ENCODE measurements at regions not wholly inside any gene's neighbourhood (a gene's known extent, or its start where the extent isn't known, plus 50 kb on each side); places are given as distances from the start of the nearest gene placed in this dataset.

DNA sequence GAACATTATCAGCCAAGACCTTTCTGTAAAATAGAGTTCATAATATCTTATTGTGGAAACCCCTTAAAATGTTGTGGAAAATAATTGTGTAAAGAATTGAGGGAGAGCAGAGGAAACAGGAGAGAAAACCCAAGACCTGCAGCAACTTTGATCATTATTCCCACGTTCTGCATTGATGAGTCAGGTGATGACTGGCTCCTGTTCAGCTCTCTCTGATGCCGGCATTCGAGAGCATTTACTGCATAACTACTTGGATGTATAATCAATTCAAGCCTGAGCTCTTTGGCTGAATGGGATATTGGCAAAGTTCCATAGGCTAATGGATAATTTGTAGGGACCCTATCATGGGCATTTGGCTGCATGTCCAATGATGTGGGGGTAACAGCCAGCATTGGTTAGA lies 176.3 kb upstream of the ARID2 start:
- no peak for DNase-seq

DNA sequence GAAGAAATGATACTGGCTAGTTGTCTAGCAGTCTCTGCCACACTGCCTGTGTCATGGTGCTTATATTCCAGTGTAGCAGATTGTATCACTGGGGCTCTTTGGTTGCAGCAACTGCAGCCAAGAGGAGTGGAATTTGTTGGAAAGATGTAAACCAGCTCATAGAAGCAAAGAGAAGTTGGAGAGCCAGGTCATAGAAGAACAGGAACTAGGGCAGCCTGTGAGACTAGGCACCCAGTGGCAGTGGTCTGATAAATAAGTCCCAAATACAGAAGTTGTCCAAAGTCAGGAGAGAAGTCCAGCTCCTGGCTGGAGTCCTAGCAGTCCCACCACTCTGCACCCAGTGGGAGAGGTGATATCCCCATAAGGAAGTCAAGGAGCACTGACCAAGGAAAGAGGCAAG lies 172.5 kb upstream of the ARID2 start:
- no peak for DNase-seq

DNA sequence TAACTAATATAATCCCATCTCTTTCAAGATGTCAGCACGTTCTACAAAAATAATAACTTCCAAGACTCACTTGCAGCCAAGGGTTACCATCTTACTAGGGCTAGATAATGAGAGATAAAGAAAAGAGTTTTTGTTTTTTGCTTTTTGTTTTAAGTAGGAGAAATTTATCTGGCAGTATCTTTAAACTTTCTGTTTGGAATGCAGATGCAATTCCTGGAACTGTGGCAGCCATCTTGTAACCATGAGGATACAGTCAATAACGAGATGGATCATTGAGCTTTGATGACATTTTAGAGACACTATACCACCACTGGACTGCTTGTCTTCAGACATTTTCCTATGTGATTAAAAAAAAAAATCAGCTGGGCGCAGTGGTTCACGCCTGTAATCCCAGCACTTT lies 171.2 kb upstream of the ARID2 start:
- DNase-seq, result no peak

DNA sequence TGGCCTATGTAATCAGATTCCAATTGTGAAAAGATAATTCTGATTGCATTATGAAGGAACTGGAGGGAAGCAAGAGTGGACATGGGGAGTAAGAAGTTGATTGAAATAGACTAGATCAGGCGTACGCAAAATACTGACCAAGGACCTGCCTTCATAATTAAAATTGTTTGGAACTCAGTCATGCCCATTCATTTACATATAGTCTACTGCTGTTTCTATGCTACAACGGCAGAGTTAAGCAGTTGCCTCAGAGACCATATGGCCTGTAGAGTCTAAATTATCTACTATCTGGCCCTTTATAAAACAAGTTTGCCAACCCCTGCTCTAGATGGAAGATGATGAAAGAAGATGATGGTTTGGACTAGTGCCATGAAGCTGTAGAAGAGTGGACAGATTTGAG lies 170.0 kb upstream of the ARID2 start:
- DNase-seq, result no peak

DNA sequence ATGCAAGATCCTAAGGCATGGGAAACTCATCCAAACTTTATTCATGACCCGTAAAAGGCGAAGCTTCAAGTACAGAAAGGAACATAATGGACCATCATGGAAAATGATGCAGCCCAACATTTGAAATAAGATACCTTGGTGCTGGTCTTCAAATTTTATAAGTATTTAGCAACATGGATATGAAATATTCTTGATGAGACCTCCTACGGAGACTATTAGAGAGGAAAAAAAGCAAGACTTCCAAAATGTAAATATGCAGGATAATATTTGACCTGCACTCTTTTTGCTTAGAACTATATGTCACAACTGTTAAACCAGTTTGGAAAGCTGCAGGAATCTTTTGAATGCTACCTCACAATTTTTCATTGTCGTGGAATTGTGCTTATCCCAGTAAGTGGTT lies 168.8 kb upstream of the ARID2 start:
- DNase-seq, result no peak

- no peak for DNase-seq
Measured at GRCh38 chr12:45561488-45561887, 168.0 kb upstream of the ARID2 start.

GRCh38 chr12:45565590-45565989 lies 163.9 kb upstream of the ARID2 start:
- no peak for DNase-seq

- DNase-seq, result no peak
Measured at GRCh38 chr12:45566257-45566656, 163.2 kb upstream of the ARID2 start.

- DNase-seq, result no peak
Measured at GRCh38 chr12:45568808-45569207, 160.7 kb upstream of the ARID2 start.

- DNase-seq, result no peak
Measured at GRCh38 chr12:45570501-45570900, 159.0 kb upstream of the ARID2 start.

GRCh38 chr12:45572114-45572513 lies 157.4 kb upstream of the ARID2 start:
- no peak for DNase-seq

DNA sequence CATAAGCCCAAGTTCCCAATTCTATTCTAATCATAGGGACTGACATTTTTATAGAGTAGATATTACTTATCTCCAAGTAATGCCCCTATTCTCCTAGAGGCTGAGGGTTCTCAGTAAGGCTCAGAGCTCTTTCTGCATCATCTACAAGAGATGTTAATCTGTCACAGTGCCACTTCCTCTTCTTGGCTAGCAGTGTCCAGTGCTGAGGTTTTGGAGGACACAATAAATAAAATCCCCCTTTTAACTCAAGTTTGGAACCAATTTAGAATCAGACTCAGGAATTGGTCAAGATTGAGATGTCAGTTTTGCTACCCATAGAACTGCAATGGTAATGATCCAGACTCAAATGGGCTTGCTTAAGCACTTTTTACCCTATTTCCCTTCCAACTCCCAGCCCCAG lies 154.1 kb upstream of the ARID2 start:
- no peak for DNase-seq

- DNase-seq, result no peak
Measured at GRCh38 chr12:45575823-45576475, 153.6 kb upstream of the ARID2 start.

GRCh38 chr12:45577844-45578399 lies 151.6 kb upstream of the ARID2 start:
- DNase-seq, result no peak

- no peak for DNase-seq
Measured at GRCh38 chr12:45580356-45580969, 149.0 kb upstream of the ARID2 start.

DNA sequence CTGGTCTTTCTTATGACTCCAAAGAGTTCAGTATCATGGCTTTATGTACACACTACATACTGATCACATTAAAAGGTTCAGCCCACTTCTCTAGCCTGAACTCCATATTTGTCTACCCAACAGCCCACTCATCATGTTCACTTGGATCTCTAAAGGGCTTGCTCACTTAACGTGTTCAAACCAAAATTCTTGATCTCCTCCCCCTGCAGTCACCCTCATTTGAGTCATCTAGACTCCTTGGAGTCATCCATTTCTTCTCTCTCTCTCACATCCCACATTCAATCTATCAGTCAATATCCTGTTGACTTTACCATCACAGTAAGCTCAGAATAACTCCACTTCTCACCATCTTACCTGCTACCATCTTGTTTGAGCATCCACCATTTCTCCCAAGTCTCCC lies 148.4 kb upstream of the ARID2 start:
- DNase-seq, result no peak

DNA sequence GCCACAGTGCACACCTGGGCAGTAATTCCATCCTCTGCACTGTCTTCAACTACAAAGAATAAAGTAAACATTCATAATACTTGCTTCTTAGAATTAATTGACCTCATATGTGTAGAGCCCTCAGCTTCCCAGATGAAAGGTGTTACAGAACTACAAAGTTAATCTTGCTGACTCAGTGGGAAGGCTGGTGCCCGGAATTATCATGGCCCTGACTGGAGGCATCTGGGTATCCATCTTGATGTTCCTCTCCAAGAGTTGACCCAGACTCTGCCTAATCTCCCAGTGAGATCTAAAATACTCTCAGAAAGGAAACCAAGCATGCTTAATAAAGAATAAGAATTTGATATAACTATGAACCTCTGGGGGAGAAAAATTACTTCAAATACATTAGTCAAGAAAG lies 147.0 kb upstream of the ARID2 start:
- DNase-seq, result no peak

DNA sequence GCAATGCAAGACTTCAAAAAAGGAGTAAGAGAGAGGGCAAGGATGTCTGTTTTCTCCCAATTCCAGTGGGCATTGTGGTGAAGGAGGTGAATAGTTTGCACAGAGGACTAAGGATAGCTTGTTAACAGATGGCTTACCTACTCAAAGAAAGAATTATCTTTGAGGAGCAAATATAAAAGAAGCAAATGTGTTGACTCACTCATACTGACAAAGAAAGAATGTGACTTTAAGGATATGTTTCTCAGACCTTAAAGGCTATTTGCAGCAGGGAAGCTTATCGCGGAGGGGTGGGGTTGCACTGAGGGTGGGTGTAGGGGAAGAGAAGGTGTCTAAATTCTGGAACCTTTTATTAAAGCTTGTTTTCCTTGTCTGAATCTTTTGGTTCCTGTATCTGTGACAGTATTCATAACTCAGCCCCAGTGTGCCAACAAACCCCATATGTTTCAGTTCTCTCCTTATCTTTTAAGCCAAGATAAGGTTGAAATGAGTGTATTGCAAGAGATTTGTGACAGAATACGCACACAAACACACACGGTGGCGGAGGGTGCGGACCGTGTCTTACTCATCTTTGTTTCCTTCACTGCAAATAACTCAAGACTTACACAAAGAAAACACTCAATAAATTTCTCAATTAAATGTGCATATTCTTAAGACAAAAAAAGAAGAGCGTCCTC lies 146.4 kb upstream of the ARID2 start:
- no peak for DNase-seq

- DNase-seq, result no peak
Measured at GRCh38 chr12:45584336-45584735, 145.2 kb upstream of the ARID2 start.

GRCh38 chr12:45585522-45586230 lies 143.8 kb upstream of the ARID2 start:
- no peak for DNase-seq

DNA sequence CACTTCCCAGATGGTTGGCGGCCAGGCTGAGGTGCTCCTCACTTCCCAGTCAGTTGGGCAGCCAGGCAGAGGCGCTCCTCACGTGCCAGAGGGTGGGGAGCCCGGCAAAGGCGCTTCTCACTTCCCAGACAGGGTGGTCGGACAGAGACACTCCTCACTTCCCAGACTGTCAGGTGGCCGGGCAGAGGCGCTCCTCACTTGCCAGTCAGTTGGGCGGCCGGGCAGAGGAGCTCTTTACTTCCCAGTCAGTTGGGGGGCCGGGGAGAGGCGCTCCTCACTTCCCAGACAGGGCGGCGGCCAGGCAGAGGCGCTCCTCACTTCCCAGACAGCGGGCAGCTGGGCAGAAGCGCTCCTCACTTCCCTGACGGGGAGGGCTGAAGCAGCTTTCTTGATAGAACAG lies 143.0 kb upstream of the ARID2 start:
- DNase-seq, result no peak

- no peak for DNase-seq
Measured at GRCh38 chr12:45587012-45587411, 142.5 kb upstream of the ARID2 start.

DNA sequence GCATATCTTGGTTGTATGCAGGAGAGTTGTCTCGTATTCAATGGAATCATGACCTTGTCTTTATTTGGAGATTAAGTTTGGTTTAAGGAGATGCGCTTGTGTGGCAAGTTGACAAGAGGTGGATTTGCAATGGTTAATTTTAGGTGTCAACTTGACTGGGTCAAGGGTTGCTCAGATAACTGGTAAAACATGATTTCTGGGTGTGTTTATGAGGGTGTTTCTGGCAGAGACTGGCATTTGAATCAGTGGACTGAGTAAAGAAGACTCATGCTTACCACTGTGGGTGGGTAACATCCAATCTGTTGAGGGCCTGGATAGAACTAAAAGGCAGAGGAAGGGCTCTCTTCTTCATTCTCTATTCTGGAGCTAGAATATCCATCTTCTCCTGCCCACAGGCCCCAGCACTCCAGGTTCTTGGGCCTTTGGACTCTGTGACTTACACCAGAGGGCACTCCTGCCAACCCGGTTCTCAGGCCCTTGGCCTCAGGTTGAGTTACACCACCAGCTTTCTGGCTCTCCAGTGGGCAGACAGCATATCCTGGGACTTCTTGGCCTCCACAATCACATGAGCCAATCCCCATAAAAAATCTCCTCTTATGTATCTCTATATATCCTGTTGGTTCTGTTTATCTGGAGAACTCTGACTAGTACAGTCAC lies 141.5 kb upstream of the ARID2 start:
- no peak for DNase-seq

Measured in activated CD4-positive, alpha-beta T cell treated with anti-CD3 and anti-CD28 coated beads, Interleukin-2, amount 50 U/mL, for 4 hours (primary cell).